HEK293T (cell line): ENCODE measurements at regions not wholly inside any gene's neighbourhood (a gene's known extent, or its start where the extent isn't known, plus 50 kb on each side); places are given as distances from the start of the nearest gene placed in this dataset.

Source experiments
- ARNT ChIP-seq: fragments of 450-650 bp; IDR thresholded peaks from 2 replicates; pipeline ENCODE4 v1.6.1; 2017; ENCODE audit warnings: mild to moderate bottlenecking
- BHLHE40 ChIP-seq: fragments of 450-650 bp; IDR thresholded peaks from 2 replicates; pipeline ENCODE4 v1.6.1; 2016; ENCODE audit warnings: mild to moderate bottlenecking, moderate library complexity, borderline replicate concordance
- ELF4 ChIP-seq: fragments of 450-650 bp; IDR thresholded peaks from 2 replicates; pipeline ENCODE4 v1.6.1; 2017; ENCODE audit warnings: antibody characterized with exemption
- FOXA1 ChIP-seq: fragments of 450-650 bp; IDR thresholded peaks from 2 replicates; pipeline ENCODE4 v1.6.1; 2016; ENCODE audit warnings: mild to moderate bottlenecking
- FOXK2 ChIP-seq: fragments of 450-650 bp; IDR thresholded peaks from 2 replicates; pipeline ENCODE4 v1.6.1; 2016; ENCODE audit warnings: mild to moderate bottlenecking
- FOXM1 ChIP-seq: fragments of 450-650 bp; IDR thresholded peaks from 2 replicates; pipeline ENCODE4 v1.6.1; 2017; ENCODE audit warnings: mild to moderate bottlenecking, borderline replicate concordance
- L3MBTL2 ChIP-seq: fragments of 450-650 bp; conservative IDR thresholded peaks from 2 replicates; pipeline ENCODE4 v1.6.1; 2016; ENCODE audit warnings: mild to moderate bottlenecking
- NFRKB ChIP-seq: fragments of 450-650 bp; IDR thresholded peaks from 2 replicates; pipeline ENCODE4 v1.6.1; 2016; ENCODE audit warnings: mild to moderate bottlenecking, moderate library complexity
- PKNOX1 ChIP-seq: fragments of 450-650 bp; IDR thresholded peaks from 2 replicates; pipeline ENCODE4 v1.6.1; 2016
- SP1 ChIP-seq: fragments of 450-650 bp; IDR thresholded peaks from 2 replicates; pipeline ENCODE4 v1.6.1; 2017
- SUZ12 ChIP-seq: fragments of 450-650 bp; IDR thresholded peaks from 2 replicates; pipeline ENCODE4 v1.6.1; 2016; ENCODE audit warnings: mild to moderate bottlenecking
- TARDBP ChIP-seq: fragments of 450-650 bp; IDR thresholded peaks from 2 replicates; pipeline ENCODE4 v1.6.1; 2016
- ZNF384 ChIP-seq: fragments of 450-650 bp; IDR thresholded peaks from 2 replicates; pipeline ENCODE4 v1.6.1; 2016

GRCh38 chr17:59493867-59494266, 71.5 kb upstream of the DHX40 start:
- TF ChIP-seq TARDBP, result no peak
- TF ChIP-seq FOXM1, result no peak
- no peak for TF ChIP-seq ARNT
- no peak for TF ChIP-seq FOXK2
- no peak for TF ChIP-seq FOXA1
- TF ChIP-seq BHLHE40, result no peak
- TF ChIP-seq ELF4, result no peak
- no peak for TF ChIP-seq L3MBTL2
- no peak for TF ChIP-seq PKNOX1
- no peak for TF ChIP-seq SP1
- TF ChIP-seq SUZ12, result no peak
- TF ChIP-seq NFRKB, result no peak
- no peak for TF ChIP-seq ZNF384
